ENCODE measurements at regions not wholly inside any gene's neighbourhood (a gene's known extent, or its start where the extent isn't known, plus 50 kb on each side); places are given as distances from the start of the nearest gene placed in this dataset.
"Not testable (repeated sequence)": the region's sequence is repeated elsewhere in the genome, so short reads cannot be mapped to it uniquely, and the experiment has no call there.

- TF ChIP-seq CTCF, POLR2A (IDR thresholded peaks at IDR 0.05): not testable (repeated sequence)
These were observed 774.6 kb downstream of the TMEM121 start for GRCh38 chr14:106300951-106301510.
